GM18520 (cell line): ENCODE measurements at regions not wholly inside any gene's neighbourhood (a gene's known extent, or its start where the extent isn't known, plus 50 kb on each side); places are given as distances from the start of the nearest gene placed in this dataset.
A peak's percentile ranks its signal among the peaks of the same experiment; 100 is the strongest.
"Not testable (repeated sequence)": the region's sequence is repeated elsewhere in the genome, so short reads cannot be mapped to it uniquely, and the experiment has no call there.

ENCODE experiments used
- ATAC-seq: cut with Tn5 transposase; IDR thresholded peaks from one replicate; pipeline ENCODE4 v1.9.1; 2021; ENCODE audit not compliant: unreplicated experiment

DNA sequence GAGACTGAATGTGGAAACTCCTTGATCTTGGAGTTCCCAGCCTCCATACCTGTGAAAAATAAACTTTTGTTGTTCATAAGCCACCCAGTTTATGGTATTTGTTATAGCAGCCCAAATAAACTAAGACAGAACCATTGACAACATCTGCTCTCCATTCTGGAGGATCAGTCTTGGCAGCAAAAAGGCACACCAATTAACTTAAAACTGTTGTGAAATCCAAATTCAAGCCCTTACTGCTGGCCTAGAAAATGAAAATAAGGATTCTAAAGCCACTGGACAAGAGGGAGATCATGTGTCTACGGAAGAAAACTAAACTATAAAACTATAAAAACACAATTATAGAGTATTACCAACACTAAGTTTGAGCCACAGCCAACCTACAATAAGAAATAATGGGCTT, 172.1 kb upstream of the RNPC3 start:
- ATAC-seq, result no peak

DNA sequence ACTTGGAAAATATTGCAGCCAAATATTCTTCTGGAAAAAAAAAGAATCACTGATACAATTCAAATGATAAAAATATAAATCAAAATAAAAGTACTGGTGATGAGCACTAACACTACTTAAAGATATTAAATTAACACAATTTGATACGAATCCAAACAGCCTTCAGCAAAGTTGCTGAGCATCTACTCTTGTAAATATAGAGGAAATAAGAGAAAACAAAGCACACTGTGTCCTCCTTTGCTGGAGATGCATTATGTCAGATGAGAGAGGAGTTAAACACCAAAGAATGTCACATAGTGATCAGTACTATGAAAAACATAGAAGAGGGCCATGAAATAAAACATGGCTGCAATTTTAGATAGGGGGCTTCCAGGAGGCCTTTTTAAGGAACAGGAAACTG, 177.4 kb upstream of the RNPC3 start:
- ATAC-seq, result no peak

DNA sequence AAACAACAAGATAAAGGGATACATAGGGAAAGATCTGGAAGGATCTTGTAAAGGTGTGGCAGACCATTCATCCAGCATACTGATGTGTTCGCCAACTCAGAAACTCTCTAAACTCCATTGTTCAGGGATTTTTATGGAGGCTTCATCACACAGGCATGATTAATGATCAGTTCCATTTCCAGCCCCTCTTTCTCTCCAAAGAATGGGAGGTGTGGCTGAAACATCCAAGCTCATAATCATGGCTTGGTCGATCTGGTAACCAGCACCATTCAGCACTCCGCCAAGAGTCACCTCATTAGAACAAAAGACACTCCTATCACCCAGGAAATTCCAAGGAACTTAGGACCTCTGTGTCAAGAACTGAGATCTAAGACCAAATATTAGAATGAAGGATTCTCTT, 180.6 kb upstream of the RNPC3 start:
- ATAC-seq, result no peak

DNA sequence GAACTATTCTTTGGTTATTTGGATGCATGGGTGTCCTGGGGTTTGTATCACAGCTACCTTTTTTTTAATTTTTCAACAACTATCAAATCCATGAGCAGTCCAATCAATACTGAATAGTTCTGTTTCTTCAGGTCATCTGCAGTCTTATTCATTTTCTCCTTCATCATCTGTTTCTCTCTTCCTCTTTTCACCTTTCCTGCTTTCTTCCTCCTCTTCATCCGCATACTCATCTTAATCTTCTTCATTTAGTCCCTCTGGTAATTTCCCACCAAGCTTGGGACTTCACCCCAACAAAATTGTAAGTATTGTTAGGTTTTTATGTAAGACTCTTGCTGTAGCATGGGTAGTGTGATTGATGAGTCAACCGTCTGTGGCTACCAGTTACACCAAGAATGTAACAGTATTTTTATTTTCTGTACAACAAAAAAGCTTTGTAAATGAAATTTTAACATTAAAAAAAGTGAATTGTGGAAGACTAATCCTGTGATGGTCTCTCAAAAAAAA, 184.1 kb upstream of the RNPC3 start:
- peak; percentile 53 for ATAC-seq

DNA sequence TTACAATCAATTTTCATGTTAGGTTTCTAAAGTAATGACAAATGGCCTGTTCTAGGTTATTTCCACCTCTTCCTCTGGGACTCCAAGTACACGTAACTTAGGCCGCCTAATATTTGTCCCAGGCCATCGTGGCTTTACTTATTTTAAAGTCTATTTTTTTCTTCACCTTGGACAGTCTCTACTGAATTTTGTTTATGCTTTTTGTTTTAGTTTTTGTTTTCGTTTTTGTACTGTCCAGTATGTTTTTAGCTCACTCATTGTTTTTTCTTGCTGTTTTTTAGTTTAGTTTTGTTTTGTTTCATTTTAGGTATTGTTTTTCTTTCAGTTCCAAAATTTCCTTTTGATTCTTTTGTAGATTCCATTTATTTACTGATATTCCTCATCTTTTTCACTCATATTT, 187.7 kb upstream of the RNPC3 start:
- ATAC-seq, result no peak

DNA sequence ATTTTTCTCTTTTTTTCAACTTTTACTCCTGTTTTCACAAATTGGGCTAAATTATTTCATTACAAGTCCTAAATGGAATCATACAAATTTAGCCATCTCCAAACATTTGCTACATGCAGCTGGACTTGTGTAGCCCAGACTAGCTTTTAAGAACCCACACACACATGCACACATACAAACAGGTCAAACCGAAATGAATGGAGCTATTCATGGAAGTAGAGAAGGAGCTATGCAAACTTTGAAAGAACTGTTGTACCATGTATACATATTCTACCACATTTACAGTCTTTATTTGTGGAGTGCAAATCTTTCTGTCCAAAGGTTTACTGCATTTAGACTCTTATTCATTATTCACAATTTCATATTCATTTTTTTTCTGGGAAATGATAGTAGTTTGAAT, 189.1 kb upstream of the RNPC3 start:
- ATAC-seq, result no peak

DNA sequence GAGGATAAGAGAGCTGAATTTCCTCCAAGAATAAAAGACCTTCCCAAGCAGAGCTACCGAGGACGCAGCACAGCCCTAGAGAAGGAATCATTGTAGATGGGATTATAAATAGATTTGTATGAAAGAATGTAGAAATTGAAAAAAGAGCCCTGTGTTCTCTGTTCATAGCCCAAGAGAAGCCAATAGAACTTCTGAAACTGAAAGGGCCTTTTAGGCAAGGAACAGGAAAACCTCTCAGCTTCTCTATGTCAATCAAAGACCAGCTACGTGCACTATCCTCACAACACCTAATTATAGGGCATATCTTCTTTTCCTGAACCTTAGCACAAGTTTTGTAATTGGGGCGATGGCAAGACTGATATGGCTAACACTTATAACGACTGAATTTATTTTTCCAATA, 192.4 kb upstream of the RNPC3 start:
- ATAC-seq, result peak; percentile 58

DNA sequence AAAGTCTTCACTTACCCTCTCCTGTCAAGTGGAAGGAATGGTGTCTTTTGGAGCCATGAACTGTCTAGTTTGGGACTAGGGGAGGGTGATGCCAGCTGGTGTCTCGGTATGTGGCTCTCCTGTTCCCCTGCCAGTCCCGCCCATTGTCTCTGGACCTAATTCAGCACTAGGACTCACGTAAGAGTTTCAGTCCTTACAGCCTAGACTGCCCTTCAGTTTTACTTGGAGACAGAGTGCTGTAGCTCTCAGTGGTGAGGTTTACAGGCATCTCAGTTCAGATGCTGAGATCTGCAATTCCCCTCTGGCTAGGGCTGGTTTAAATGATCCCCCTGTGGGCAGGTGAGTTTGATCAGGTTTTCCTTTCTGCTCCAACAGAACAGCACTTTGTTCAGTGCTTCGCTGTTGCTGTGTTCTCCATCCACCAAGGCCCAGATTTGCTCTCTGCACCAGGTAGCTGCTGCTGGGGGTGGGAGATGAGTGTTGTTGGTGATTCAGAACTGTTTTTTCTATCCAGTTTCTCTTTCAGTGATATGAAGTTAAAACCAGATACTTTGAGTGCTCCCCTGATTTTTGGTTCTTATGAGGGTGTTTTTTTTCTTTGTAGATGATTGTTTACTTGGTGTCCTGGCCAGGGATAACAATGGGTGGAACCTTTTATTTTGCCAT, 198.3 kb upstream of the RNPC3 start:
- no peak for ATAC-seq

DNA sequence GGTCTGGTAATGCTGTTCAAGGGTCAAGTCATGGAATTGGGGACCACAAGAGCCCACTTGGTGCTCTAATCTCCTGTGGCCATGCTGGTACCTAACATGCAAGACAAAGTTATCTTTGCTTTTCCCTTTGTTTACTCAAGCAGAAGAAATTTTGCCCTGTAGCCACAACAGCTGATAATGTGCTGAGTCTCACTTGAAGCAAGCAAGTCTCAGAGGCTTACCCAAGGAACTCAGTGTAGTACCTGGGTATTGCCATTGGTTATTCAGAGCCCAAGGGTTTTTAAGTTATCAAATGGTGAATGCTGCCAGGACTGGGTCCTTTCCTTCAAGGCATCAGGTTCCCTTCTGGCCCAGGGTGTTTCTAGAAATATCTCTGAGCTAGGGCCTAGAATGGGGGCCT, 198.9 kb upstream of the RNPC3 start:
- no peak for ATAC-seq

DNA sequence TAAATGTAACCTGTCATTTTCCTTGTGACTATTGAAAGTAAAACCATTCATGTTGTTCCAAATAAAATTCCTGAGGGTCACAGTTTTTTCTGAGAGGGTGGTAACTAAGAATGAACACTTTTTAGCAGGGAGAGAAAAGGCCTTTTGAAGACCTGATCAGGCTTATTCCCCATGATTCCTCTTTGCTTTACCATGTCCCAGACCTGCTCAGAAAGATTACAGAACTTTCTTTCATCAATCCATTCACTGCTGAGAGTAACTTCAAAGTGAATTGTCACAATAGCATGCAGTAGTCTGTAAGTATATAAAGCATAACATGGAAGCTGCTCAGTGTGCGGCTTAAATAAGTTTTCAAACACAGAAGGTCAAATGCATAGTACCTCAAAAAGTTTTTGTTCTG, 201.5 kb upstream of the COL11A1 start:
- no peak for ATAC-seq

DNA sequence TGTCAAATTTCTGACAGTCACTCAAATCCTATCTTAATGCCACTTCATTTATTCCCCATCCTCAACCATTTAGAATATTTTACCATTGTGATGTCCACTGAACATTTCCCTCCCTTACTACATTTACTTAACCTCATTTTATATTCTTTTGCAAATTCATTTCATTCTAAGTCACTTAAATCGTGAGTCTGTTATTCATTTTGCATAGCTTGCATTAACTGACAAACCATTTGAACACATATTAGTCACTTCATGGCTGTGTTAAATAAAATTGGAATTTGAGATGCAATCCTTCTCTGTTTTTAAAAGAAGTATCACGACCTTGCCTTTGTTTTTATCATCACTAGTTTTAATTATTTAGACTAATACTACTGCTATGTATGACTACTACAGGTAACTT, 199.4 kb upstream of the COL11A1 start:
- no peak for ATAC-seq

DNA sequence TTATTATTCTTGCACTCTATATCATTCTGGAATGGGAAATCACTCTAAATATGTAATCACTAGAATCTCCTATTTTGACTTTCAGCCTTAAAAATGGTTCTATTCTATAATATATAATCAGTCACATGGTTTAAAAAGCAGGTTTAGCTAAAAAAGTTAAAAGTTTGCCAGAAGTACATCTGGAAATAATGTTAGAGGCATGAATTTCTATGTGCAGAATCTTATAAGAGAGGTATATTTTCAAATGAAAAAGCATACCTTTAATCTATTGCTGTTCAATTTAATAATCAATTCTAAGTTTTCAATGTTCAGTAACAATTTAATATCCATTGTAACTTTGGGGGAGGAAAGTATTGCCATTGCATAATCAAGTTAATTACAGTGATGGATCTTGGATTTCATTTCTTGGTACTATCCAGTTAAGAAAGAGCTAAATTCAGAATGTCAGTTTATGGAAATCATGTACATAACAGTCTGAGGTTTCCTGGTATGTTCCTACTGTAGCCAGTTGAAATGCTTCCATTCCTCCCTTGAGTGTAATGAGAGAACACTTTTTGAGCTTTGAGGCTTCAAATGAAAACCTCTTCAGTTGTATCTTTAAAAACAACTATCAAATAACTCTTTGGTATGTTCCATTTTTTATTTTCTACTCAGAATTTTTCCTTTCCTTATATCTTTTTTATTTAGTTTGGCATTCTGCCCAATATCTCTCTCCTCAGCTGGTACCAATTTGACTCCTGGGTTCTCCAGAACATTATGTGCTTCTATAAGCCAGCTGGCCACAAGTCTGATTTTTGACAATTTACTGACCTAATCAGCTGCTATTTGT, 175.7 kb upstream of the COL11A1 start:
- no peak for ATAC-seq

DNA sequence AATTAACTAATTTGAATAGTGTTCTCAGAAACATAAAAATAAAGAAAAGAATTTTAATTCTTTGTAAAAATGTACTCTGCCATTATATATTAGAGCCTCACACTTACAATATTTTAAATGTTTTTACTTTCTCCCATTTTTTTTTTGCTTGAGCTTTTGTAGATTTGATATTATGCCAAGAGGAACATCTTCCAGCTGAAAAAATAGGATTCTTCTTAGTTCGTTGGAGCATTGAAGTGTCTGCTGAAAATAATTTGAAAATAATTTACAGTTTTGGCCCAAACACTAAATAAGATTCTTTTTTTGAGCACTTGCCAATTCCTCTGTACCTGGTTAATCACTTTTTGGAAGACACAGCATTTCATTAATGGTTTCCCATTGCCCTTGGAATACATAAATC, 175.0 kb upstream of the COL11A1 start:
- no peak for ATAC-seq

DNA sequence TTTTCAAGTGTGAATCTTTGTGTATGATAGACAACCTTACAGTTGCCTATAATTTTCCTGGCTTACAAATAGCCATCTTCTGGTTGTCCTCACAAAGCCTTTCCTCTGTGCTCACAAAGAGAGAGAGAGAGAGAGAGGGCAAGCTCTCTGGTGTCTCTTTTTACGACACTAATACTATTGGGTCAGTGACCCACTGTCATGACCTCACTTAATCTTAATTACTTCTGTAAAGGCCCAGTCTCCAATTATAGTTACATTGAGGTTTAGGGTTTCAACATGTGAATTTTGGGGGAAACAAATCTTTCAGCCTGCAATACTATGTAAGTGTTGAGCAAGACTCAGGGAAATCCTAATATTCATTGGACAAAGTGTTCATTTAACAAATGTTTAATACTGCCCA, 167.4 kb upstream of the COL11A1 start:
- no peak for ATAC-seq

DNA sequence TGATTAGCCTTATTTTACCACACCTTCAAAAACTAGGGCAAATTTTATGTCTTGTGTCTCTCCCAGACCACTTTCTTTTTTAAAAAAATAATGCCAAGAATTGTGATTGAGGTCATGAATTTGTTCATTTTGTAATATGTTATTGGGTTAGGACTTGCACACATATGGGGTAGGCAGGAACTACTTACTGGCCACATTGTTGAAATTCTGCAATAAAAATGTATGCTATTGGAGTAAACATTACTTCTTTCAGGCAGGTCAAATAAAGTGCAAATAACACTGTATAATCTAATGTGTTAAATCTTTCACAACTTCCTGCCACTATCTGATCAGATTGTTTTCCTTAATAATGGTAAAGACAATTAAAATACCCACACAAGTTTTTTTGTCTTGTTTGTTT, 166.6 kb upstream of the COL11A1 start:
- no peak for ATAC-seq

DNA sequence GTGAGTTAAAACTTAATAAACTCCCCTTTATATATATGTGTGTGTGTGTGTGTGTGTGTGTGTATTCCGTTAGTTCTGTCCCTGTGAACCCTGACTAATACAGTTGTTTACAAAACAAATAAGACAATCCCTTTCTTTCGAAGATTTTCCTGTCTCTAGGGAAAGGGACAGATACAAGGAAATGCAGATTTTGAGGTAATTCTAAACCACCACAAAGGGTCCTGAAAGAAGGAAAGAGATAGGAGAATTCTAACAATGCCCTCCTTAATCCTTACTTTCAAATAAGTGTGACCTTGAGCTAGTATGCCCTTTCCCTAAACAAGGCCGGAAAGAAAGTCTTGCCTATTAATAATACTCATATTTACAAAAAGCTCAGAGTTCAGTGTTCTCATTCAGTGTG, 164.8 kb upstream of the COL11A1 start:
- no peak for ATAC-seq

DNA sequence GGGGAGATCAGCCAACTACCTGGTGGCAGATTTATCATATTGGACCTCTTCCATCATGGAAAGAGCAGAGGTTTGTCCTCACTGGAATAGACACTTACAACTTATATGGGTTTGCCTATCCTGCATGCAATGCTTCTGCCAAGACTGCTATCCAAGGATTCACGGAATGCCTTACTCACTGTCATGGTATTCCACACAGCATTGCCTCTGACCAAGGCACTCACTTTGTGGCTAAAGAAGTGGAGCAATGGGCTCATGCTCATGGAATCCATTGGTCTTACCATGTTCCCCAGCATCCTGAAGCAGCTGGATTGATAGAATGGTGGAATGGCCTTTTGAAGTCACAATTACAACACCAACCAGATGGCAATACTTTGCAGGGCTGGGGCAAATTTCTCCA, 163.1 kb upstream of the COL11A1 start:
- ATAC-seq, result not testable (repeated sequence)

DNA sequence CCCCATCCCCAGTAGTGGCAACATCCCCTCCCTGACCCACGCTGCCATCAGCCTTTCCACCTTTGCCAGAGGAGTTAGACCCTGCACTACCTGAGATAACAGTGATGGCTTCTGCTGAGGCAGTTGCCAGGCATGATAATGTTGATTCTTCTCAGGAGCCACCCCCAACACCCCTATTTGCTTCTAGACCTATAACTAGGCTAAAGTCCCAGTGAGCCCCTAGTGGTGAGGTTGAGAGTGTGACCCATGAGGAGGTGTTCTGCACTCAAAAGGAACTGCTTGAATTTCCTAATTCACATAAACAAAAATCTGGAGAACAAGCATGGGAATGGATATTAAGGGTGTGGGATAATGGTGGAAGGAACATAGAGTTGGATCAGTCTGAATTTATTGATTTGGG, 159.6 kb upstream of the COL11A1 start:
- no peak for ATAC-seq

DNA sequence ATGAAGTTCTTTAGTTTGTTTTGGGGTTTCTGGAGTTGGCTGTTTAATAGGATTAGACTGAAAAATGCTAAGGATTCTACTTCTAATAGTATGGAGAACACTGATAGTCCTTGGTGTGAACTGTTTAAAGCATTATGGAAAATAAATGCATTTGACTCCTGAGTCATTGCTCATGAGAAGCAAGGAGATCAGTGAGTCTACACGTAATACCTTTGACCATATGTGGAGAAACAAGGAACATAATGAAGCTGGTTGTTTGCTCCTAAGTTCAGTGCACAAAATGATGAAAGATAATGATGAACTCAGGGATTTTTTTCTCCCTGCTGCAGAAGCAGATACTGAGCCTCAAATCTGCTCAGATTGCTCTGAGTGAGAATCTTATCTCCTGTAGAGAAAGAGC, 158.9 kb upstream of the COL11A1 start:
- ATAC-seq, result no peak

DNA sequence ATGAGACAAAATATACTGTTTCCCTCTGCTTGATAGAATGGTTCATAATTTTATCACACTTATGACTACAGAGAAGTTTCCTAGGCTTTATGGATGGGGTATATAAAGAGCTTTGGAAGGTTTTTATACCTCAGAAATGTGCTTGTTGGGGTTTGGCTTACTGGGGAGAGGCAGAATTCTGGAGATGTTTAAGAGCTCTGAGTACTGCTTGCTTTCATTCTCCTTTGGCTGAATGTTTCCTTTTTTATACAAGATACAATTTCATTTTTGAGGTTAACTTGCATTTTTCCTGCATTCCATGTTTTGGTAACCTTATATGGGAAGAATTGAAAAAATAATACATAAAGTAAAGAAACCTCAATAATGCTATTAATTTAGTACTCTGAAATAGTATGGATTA, 157.7 kb upstream of the COL11A1 start:
- no peak for ATAC-seq

DNA sequence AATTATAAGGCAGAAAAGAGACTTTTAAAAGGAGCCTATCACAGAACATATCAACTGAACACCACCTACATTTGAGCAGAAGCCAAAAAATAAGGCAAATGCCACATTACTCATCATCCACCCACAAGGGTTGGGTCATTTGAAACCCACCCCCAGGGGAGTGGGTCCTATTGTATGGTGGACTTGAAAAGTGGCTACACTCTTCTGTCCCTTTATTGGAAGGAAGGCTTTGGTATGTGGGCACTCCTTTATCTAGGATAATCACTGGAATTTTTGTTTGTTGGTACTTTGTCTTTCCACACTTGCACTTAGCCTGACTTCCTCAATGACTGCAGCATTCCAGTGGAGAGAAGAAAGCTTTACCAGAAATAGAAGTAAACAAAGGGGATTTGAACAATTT, 157.2 kb upstream of the COL11A1 start:
- no peak for ATAC-seq

DNA sequence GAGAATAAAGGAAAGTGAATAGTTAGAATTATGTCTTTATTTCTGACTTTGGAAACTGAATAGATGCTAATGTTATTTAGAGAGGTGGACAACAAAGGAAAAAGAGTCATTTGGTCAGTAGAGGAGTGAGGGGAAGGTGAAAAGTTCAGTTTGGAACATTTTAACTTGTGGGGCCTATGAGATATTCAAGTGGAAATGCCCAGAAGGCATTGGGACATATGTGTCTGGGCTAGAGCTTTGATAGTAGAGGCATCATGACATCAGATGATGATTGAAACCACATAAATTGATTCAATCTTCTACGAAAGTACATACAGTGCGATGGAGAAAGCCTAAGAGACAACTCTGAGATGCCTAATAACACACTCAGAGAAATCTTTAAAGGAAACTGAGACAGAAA, 151.7 kb upstream of the COL11A1 start:
- no peak for ATAC-seq

DNA sequence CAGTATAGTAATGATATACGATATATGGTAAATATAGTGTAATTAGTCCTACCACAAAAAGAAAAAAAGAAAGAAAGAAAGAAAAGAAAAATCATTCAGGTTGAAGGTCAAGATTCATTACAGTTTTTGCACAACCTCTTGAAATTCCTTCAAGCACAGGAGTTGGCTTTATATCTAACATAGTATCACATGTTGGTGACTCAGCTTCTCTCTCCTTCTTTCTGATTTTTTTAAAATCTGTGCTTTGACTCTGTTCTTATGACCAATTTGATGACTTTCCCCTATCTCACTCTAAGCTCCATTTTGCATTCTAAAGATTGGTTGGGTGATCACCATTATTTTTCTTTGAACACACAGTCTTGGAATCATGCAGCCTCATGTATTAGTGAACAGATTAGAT, 148.2 kb upstream of the COL11A1 start:
- ATAC-seq, result no peak
